Aorta (tissue), 5 donors: ENCODE measurements at regions not wholly inside any gene's neighbourhood (a gene's known extent, or its start where the extent isn't known, plus 50 kb on each side); places are given as distances from the start of the nearest gene placed in this dataset.

Experiments
- ATAC-seq: fragments of 200-7000 bp; cut with Tn5 transposase; one replicate; pipeline ENCODE4 v1.9.1; 2022; ENCODE audit warnings: moderate library complexity; ENCODE audit not compliant: low FRiP score
- DNase-seq, 2 donors: peaks; one replicate each; pipeline ENCODE4 v3.0.0-alpha.2; 2020
- H3K27ac ChIP-seq, 2 donors: one replicate each; pipeline ENCODE4 v1.5.1; 2013; ENCODE audit warnings: low read length in 2 of 2, mild to moderate bottlenecking in 2 of 2, moderate library complexity in 2 of 2, control low read depth in 1 of 2, inconsistent platforms in 1 of 2, low read depth in 1 of 2
- H3K27me3 ChIP-seq, 2 donors: one replicate each; pipeline ENCODE4 v1.6.1; 2013; ENCODE audit warnings: control low read depth in 1 of 2, low read length in 1 of 2, mild to moderate bottlenecking in 1 of 2, moderate library complexity in 1 of 2; ENCODE audit not compliant: insufficient read depth in 2 of 2, control insufficient read depth in 1 of 2
- H3K36me3 ChIP-seq, 2 donors: one replicate each; pipeline ENCODE4 v1.6.1; 2013; ENCODE audit warnings: control low read depth in 1 of 2, low read length in 1 of 2, mild to moderate bottlenecking in 1 of 2; ENCODE audit not compliant: insufficient read depth in 2 of 2, control insufficient read depth in 1 of 2
- H3K4me1 ChIP-seq, 2 donors: one replicate each; pipeline ENCODE4 v1.6.1; 2013; ENCODE audit warnings: low read length in 2 of 2, control low read depth in 1 of 2, mild to moderate bottlenecking in 1 of 2, moderate library complexity in 1 of 2; ENCODE audit not compliant: insufficient read depth in 2 of 2, control insufficient read depth in 1 of 2
- H3K4me3 ChIP-seq, 2 donors: one replicate each; pipeline ENCODE4 v1.5.1; 2013; ENCODE audit warnings: low read length in 2 of 2, control low read depth in 1 of 2, mild to moderate bottlenecking in 1 of 2
- H3K9me3 ChIP-seq: one replicate; pipeline ENCODE4 v1.6.1; 2013; ENCODE audit warnings: mild to moderate bottlenecking, low read length; ENCODE audit not compliant: control insufficient read depth
- WGBS, 2 donors: extraction: QIAGEN DNeasy Blood & Tissue Kit; methylation state at CpG; one replicate each; pipeline ENCODE4 v1.1.7; 2013; 5-methylcytosine and 5-hydroxymethylcytosine counted together
- intact Hi-C, 2 donors: fragments of 100-400 bp; cut with DNase I; formaldehyde crosslinking; loops; one replicate each; pipeline versions ENCODE4 v1.14.2 to v1.15.0; 2022
- donor health status: healthy with polysubstance abuse.
- donor health status: Bipolar disorder and iron deficiency.
- donor health status: DM: no; HTN: no; CAD: no.
- donor health status: DM: no; HTN: no; CAD: no.
- donor health status: DM: yes; HTN: yes; CAD: no.

GRCh38 chr4:55175779-55176231, 50.4 kb upstream of the KDR start:
- DNase-seq (no peak), ATAC-seq (no peak)
- no peaks in the 10 kb centered on the region for H3K27me3 ChIP-seq
- H3K4me3 ChIP-seq = no peak overlapping the region
- WGBS, 2 donors = 37 to 41% methylated on average over 5 of the region's 5 CpGs
- intact Hi-C loops = no loop called here
- H3K36me3 ChIP-seq = no peaks in the 10 kb centered on the region
- H3K4me1 ChIP-seq = no peaks in the 10 kb centered on the region
- H3K9me3 ChIP-seq = no peaks in the 10 kb centered on the region
- H3K27ac ChIP-seq = no peak overlapping the region

DNA sequence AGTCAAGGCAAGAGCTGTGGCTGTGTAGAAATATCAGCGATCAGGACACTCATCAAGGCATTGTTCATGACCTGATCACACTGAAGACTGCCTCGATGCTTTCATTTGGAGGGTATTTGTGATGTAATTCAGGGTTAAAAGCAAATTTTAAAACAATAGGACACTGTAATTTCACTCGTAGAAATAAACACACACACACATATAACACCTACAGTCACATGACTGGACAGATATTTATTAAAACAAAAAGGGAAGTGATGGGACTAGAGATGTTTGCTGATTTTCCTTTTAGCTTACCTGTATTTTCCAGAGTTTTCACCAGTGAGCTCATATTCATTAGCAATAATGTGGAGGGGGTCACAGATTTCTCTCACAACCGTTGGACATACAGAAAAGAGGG, 51.1 kb upstream of the KDR start:
- intact Hi-C loops = no loop called here

DNA sequence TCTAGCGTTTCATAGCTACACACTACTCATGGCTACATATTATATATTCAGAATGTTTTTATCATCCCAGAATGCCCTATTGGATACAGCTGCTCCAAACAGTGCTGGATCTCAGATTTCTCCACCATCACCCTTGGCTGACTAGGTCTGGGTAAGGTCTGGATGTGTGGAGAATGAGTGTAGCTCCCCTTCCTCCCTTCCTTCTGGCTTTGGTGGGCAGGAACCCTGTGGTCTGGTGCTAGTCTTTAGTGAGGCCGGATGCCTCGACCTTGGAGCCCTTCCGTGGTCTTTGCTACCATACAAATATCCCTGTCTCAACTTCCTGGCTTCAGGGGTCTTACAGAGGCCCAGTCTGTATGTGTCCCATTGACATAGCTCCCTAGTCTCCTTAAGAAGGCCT, 52.1 kb upstream of the KDR start:
- Histone ChIP-seq H3K4me3 (no peak overlapping the region), H3K9me3 (peaks cover 1% of the 10 kb centered on the region), H3K27me3 (no peaks in the 10 kb centered on the region), H3K4me1 (peaks cover 0 to 6% of the 10 kb centered on the region in 2 donors), H3K27ac (no peak overlapping the region), H3K36me3 (no peaks in the 10 kb centered on the region)
- intact Hi-C loops = no loop called here
- WGBS, 2 donors = 90 to 95% methylated on average over 4 of the region's 4 CpGs
- ATAC-seq = no peak
- no peak for DNase-seq

More for the DNA sequence above, 51.1 kb upstream of the KDR start:
- no peak overlapping the region for H3K27ac ChIP-seq
- peaks cover 0 to 4% of the 10 kb centered on the region in 2 donors for H3K4me1 ChIP-seq
- ATAC-seq (no peak), DNase-seq (no peak)
- H3K9me3 ChIP-seq = peaks cover 1% of the 10 kb centered on the region
- H3K36me3 ChIP-seq = no peaks in the 10 kb centered on the region
- WGBS, 2 donors = 77 to 81% methylated on average over 4 of the region's 4 CpGs
- H3K4me3 ChIP-seq = no peak overlapping the region
- H3K27me3 ChIP-seq = no peaks in the 10 kb centered on the region

GRCh38 chr4:55178226-55179005, 53.0 kb upstream of the KDR start:
- 67 to 72% methylated on average over 7 of the region's 7 CpGs for WGBS, 2 donors
- Histone ChIP-seq H3K27ac (no peak overlapping the region), H3K27me3 (no peaks in the 10 kb centered on the region), H3K4me1 (peaks cover 0 to 6% of the 10 kb centered on the region in 2 donors), H3K4me3 (no peak overlapping the region), H3K9me3 (peaks cover 1% of the 10 kb centered on the region), H3K36me3 (no peaks in the 10 kb centered on the region)
- intact Hi-C loops = no loop called here
- no peak for DNase-seq
- ATAC-seq = no peak

- H3K4me3 ChIP-seq = no peak overlapping the region
- H3K36me3 ChIP-seq = no peaks in the 10 kb centered on the region
- DNase-seq (no peak), ATAC-seq (no peak)
- 27 to 38% methylated on average over 9 of the region's 9 CpGs for WGBS, 2 donors
- H3K4me1 ChIP-seq = peaks cover 0 to 6% of the 10 kb centered on the region in 2 donors
- H3K27me3 ChIP-seq = no peaks in the 10 kb centered on the region
- H3K9me3 ChIP-seq = peaks cover 1% of the 10 kb centered on the region
- intact Hi-C loops = no loop called here
- H3K27ac ChIP-seq = no peak overlapping the region
Measured at GRCh38 chr4:55181010-55182005, 55.9 kb upstream of the KDR start.

- Histone ChIP-seq H3K9me3 (peaks cover 3% of the 10 kb centered on the region), H3K27me3 (no peaks in the 10 kb centered on the region), H3K27ac (no peak overlapping the region), H3K4me3 (no peak overlapping the region), H3K36me3 (no peaks in the 10 kb centered on the region), H3K4me1 (peaks cover 0 to 6% of the 10 kb centered on the region in 2 donors)
- ATAC-seq = no peak
- intact Hi-C loops = no loop called here
- WGBS, 2 donors = 56 to 59% methylated on average over 8 of the region's 8 CpGs
- no peak for DNase-seq
Measured at GRCh38 chr4:55183926-55184599, 58.7 kb upstream of the KDR start.

GRCh38 chr4:55184600-55185523, 59.5 kb upstream of the KDR start:
- no peak for DNase-seq
- no peak overlapping the region for H3K27ac ChIP-seq
- H3K36me3 ChIP-seq = no peaks in the 10 kb centered on the region
- no peaks in the 10 kb centered on the region for H3K27me3 ChIP-seq
- WGBS, 2 donors = 83 to 85% methylated on average over 9 of the region's 9 CpGs
- peaks cover 0 to 6% of the 10 kb centered on the region in 2 donors for H3K4me1 ChIP-seq
- H3K9me3 ChIP-seq = peaks cover 3% of the 10 kb centered on the region
- intact Hi-C loops = no loop called here
- no peak overlapping the region for H3K4me3 ChIP-seq
- no peak for ATAC-seq

DNA sequence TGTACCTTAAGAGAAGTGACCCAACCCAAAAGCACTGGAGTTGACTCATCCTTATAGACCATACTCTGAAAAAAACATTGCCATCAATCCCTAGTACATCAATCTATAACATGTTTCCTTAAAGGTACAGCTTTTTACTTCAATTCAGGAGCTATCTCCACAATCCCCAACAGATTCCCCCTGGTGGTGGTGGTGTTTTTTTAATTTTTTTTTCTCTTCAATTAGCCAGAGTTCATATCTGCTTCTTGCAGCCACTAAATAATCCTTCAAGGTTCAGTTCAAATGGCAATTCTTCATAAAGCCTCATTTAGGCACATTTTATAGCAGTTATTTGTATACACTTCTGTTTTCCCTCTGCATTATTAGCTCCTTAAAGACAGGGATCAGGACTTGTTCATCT, 60.7 kb upstream of the KDR start:
- Histone ChIP-seq H3K4me1 (peaks cover 0 to 4% of the 10 kb centered on the region in 2 donors), H3K27ac (no peak overlapping the region), H3K27me3 (no peaks in the 10 kb centered on the region), H3K4me3 (no peak overlapping the region), H3K36me3 (no peaks in the 10 kb centered on the region), H3K9me3 (peaks cover 2% of the 10 kb centered on the region)
- no peak for DNase-seq
- no peak for ATAC-seq
- intact Hi-C loops = no loop called here
